Right atrium auricular region (tissue), 2 donors: ENCODE measurements at regions not wholly inside any gene's neighbourhood (a gene's known extent, or its start where the extent isn't known, plus 50 kb on each side); places are given as distances from the start of the nearest gene placed in this dataset.

Experiments used
- DNase-seq: peaks from one replicate; pipeline ENCODE4 v3.0.0-alpha.2; 2019; ENCODE audit warnings: low spot score
- H3K27ac ChIP-seq, 2 donors: fragments of 200-600 bp; sonication (generic); 1 replicate in 1 of 2; 2 replicates in 1 of 2; pipeline ENCODE4 v1.5.1; 2016 to 2019
- H3K27me3 ChIP-seq, 2 donors: fragments of 200-600 bp; sonication (generic); one replicate each; pipeline versions ENCODE4 v1.5.1 to v1.6.0; 2017 to 2019
- H3K36me3 ChIP-seq: fragments of 200-600 bp; sonication (generic); one replicate; pipeline ENCODE4 v1.5.1; 2016
- H3K4me1 ChIP-seq, 2 donors: fragments of 200-600 bp; sonication (generic); one replicate each; pipeline versions ENCODE4 v1.5.1 to v1.6.0; 2017 to 2019
- H3K4me3 ChIP-seq, 2 donors: fragments of 200-600 bp; sonication (generic); 1 replicate in 1 of 2; 2 replicates in 1 of 2; pipeline ENCODE4 v1.5.1; 2017 to 2019; ENCODE audit warnings: mild to moderate bottlenecking in 1 of 2, moderate library complexity in 1 of 2
- H3K9me3 ChIP-seq, 2 donors: fragments of 200-600 bp; sonication (generic); one replicate each; pipeline ENCODE4 v1.5.1; 2019
- TF ChIP-seq, protein P1 (sequence below), 2 donors: fragments of 200-600 bp; sonication (generic); IDR thresholded peaks; one replicate each; pipeline ENCODE4 v1.5.1; 2019; ENCODE audit warnings: antibody characterized with exemption in 2 of 2

DNA sequence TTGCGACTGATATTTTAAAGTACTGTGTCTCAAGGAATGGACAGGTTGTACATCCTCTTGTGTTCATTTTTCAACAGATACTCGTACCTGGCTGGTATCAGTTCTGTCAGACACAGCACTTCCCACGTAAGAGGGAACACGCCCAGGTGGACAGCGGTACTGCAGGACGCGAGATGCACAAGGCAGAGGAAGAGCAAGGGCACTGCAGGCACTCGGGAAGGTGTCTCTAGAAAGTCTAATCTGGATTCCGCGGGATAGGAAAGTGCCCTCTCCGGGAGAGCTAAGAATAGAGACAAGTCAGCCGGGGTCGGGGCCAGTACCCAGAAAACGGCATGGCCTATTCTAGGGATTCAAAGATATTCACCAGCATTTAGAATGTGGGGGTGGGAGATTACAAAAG, 94.2 kb upstream of the MBOAT1 start:
- no peak for DNase-seq
- TF ChIP-seq, protein P1, sequence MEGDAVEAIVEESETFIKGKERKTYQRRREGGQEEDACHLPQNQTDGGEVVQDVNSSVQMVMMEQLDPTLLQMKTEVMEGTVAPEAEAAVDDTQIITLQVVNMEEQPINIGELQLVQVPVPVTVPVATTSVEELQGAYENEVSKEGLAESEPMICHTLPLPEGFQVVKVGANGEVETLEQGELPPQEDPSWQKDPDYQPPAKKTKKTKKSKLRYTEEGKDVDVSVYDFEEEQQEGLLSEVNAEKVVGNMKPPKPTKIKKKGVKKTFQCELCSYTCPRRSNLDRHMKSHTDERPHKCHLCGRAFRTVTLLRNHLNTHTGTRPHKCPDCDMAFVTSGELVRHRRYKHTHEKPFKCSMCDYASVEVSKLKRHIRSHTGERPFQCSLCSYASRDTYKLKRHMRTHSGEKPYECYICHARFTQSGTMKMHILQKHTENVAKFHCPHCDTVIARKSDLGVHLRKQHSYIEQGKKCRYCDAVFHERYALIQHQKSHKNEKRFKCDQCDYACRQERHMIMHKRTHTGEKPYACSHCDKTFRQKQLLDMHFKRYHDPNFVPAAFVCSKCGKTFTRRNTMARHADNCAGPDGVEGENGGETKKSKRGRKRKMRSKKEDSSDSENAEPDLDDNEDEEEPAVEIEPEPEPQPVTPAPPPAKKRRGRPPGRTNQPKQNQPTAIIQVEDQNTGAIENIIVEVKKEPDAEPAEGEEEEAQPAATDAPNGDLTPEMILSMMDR (IDR thresholded peaks at IDR 0.05) = no peak
- no peaks in the 10 kb centered on the region for H3K9me3 ChIP-seq

GRCh38 chr6:20309186-20309585, 92.5 kb upstream of the E2F3 start:
- H3K9me3 ChIP-seq = no peaks in the 10 kb centered on the region
- DNase-seq = no peak

More for the DNA sequence above, 94.2 kb upstream of the MBOAT1 start:
- no peak overlapping the region for H3K27ac ChIP-seq
- H3K27me3 ChIP-seq = no peaks in the 10 kb centered on the region
- no peaks in the 10 kb centered on the region for H3K4me1 ChIP-seq
- no peak overlapping the region for H3K4me3 ChIP-seq
- H3K36me3 ChIP-seq = no peaks in the 10 kb centered on the region

DNA sequence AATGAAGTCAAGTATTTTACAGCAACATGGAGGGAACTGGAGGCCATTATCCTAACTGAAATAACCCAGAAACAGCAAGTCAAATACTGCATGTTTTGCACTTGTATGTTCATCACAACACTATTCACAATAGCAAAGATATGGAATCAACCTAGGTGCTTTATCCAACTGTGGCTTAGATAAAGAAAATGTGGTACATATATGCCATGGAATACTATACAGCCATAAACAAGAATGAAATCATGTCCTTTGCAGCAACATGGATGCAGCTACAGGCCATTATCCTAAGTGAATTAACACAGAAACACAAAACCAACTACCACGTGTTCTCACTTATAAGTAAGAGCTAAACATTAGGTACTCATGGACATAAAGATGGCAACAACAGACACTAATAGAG, 91.5 kb upstream of the E2F3 start:
- no peak for DNase-seq
- no peak overlapping the region for H3K27ac ChIP-seq
- TF ChIP-seq, protein P1 (IDR thresholded peaks at IDR 0.05) = no peak

More at GRCh38 chr6:20309186-20309585, 92.5 kb upstream of the E2F3 start:
- Histone ChIP-seq H3K27ac (no peak overlapping the region), H3K27me3 (no peaks in the 10 kb centered on the region), H3K4me3 (no peak overlapping the region), H3K36me3 (no peaks in the 10 kb centered on the region), H3K4me1 (no peaks in the 10 kb centered on the region)
- TF ChIP-seq, protein P1 (IDR thresholded peaks at IDR 0.05) = no peak

DNA sequence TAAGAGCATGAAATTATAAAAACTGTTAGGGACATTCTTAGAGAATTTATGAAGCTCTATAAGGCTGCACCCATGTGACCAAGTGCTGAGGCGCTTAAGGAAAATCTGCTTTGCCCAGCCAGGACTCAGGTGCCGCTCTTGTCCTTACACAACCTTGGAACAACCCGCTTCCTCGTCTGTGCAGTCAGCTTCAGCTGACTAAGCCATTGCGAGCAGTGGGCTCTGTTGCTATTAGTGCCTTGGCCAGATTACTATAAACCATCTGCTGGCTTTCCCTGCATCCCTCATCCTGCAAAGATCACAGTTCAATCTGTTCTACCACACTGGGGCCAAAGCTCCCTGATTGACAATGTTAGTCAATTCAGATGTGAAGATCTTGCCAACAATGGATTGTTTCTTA, 89.1 kb upstream of the E2F3 start:
- Histone ChIP-seq H3K36me3 (no peaks in the 10 kb centered on the region), H3K27me3 (no peaks in the 10 kb centered on the region), H3K9me3 (no peaks in the 10 kb centered on the region), H3K4me3 (no peak overlapping the region), H3K4me1 (no peaks in the 10 kb centered on the region), H3K27ac (no peak overlapping the region)
- TF ChIP-seq, protein P1 (IDR thresholded peaks at IDR 0.05) = no peak
- DNase-seq = no peak

More for the DNA sequence above, 91.5 kb upstream of the E2F3 start:
- Histone ChIP-seq H3K4me3 (no peak overlapping the region), H3K36me3 (no peaks in the 10 kb centered on the region), H3K27me3 (no peaks in the 10 kb centered on the region), H3K4me1 (no peaks in the 10 kb centered on the region), H3K9me3 (no peaks in the 10 kb centered on the region)

- TF ChIP-seq, protein P1 (IDR thresholded peaks at IDR 0.05) = no peak
- Histone ChIP-seq H3K27ac (no peak overlapping the region), H3K9me3 (no peaks in the 10 kb centered on the region), H3K4me1 (no peaks in the 10 kb centered on the region), H3K4me3 (no peak overlapping the region), H3K27me3 (no peaks in the 10 kb centered on the region), H3K36me3 (no peaks in the 10 kb centered on the region)
- DNase-seq = no peak
Measured at GRCh38 chr6:20313051-20313450, 88.6 kb upstream of the E2F3 start.

DNA sequence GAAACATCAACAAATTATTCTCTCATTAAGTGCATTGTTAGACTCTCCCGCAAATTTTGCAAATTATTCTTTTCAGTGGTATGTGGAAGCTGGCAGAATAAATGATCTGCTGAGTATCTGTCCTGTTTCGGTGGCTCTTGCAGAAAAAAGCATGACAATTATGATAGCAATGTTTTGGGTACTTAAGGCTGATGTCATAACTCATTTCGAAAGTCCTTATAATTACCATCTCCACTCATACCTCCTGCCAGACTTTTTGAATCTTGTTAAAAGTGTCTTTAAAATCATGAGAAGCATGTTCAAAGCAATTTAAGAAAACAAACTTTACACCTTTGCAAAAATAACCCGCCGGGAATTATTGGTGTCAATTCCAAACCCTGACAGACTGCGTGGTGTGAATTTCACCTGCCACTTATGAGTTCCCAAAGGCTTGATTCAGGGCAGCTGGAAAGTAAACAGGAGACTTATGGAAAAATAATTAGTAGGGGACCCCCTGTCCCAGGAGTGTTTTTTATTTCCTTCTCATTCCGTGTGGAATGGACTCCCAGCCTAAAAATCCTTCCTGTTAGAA, 87.6 kb upstream of the E2F3 start:
- DNase-seq = no peak
- no peak overlapping the region for H3K27ac ChIP-seq
- H3K27me3 ChIP-seq = no peaks in the 10 kb centered on the region
- H3K4me1 ChIP-seq = no peaks in the 10 kb centered on the region
- no peaks in the 10 kb centered on the region for H3K36me3 ChIP-seq
- TF ChIP-seq, protein P1 (IDR thresholded peaks at IDR 0.05) = no peak
- H3K9me3 ChIP-seq = no peaks in the 10 kb centered on the region
- H3K4me3 ChIP-seq = no peak overlapping the region
